Neuronal stem cell (in vitro differentiated cells): ENCODE measurements at regions not wholly inside any gene's neighbourhood (a gene's known extent, or its start where the extent isn't known, plus 50 kb on each side); places are given as distances from the start of the nearest gene placed in this dataset. TPM values are rescaled to one million over a fixed set of nuclear protein-coding genes. Genes with fewer than 3 reads are reported as not detected.

Source experiments
- DNase-seq: peaks from one replicate; pipeline ENCODE4 v3.0.0-alpha.2; 2013; ENCODE audit warnings: low spot score
- H2AFZ ChIP-seq: one replicate; pipeline ENCODE4 v1.6.1; 2013; ENCODE audit warnings: mild to moderate bottlenecking, low read length, inconsistent platforms
- H2AK5ac ChIP-seq: 2 replicates; pipeline ENCODE4 v1.6.1; 2013; ENCODE audit warnings: low read depth, mild to moderate bottlenecking, inconsistent platforms, low read length, moderate library complexity, mixed read lengths
- H2BK120ac ChIP-seq: 2 replicates; pipeline ENCODE4 v1.6.1; 2013; ENCODE audit warnings: low read depth, mild to moderate bottlenecking, inconsistent platforms, low read length, moderate library complexity, mixed read lengths
- H2BK12ac ChIP-seq: one replicate; pipeline ENCODE4 v1.6.1; 2013; ENCODE audit warnings: low read length, inconsistent platforms
- H2BK15ac ChIP-seq: 2 replicates; pipeline ENCODE4 v1.6.1; 2013; ENCODE audit warnings: mild to moderate bottlenecking, low read length, inconsistent platforms, mixed read lengths
- H2BK5ac ChIP-seq: one replicate; pipeline ENCODE4 v1.6.1; 2013; ENCODE audit warnings: inconsistent platforms, mild to moderate bottlenecking, low read length, moderate library complexity
- H3K14ac ChIP-seq: one replicate; pipeline ENCODE4 v1.6.1; 2013; ENCODE audit warnings: low read length, inconsistent platforms
- H3K18ac ChIP-seq: 2 replicates; pipeline ENCODE4 v1.6.1; 2013; ENCODE audit warnings: low read length, inconsistent platforms
- H3K23ac ChIP-seq: 2 replicates; pipeline ENCODE4 v1.6.1; 2013; ENCODE audit warnings: low read depth, mild to moderate bottlenecking, mixed read lengths, low read length, inconsistent platforms; ENCODE audit not compliant: poor library complexity
- H3K27ac ChIP-seq: replicated peaks from 3 replicates; pipeline ENCODE4 v1.5.1; 2013; ENCODE audit warnings: low read length, inconsistent platforms
- H3K27me3 ChIP-seq, 3 experiments: 2 replicates each; pipeline ENCODE4 v1.6.1; 2013; ENCODE audit warnings: low read length in 3 of 3, mild to moderate bottlenecking in 2 of 3, inconsistent platforms in 1 of 3, low read depth in 1 of 3, mixed read lengths in 1 of 3, moderate library complexity in 1 of 3; ENCODE audit not compliant: control insufficient read depth in 3 of 3, insufficient read depth in 3 of 3
- H3K36me3 ChIP-seq, 2 donors: replicated peaks in 1 of 2; 2 replicates each; pipeline ENCODE4 v1.6.1; 2013; ENCODE audit warnings: low read length in 2 of 2; ENCODE audit not compliant: control insufficient read depth in 2 of 2, insufficient read depth in 2 of 2
- H3K4ac ChIP-seq: 2 replicates; pipeline ENCODE4 v1.6.1; 2013; ENCODE audit warnings: inconsistent platforms, mild to moderate bottlenecking, low read length, moderate library complexity
- H3K4me1 ChIP-seq, 2 donors: 1 replicate in 1 of 2; 2 replicates in 1 of 2; pipeline ENCODE4 v1.6.1; 2013; ENCODE audit warnings: low read length in 2 of 2, low read depth in 1 of 2; ENCODE audit not compliant: control insufficient read depth in 2 of 2, insufficient read depth in 1 of 2
- H3K4me2 ChIP-seq: one replicate; pipeline ENCODE4 v1.6.1; 2013; ENCODE audit warnings: mild to moderate bottlenecking, low read length, inconsistent platforms; ENCODE audit not compliant: insufficient read depth, poor library complexity, severe bottlenecking
- H3K4me3 ChIP-seq, 2 donors: 2 replicates each; pipeline ENCODE4 v1.5.1; 2013; ENCODE audit warnings: low read length in 2 of 2, mild to moderate bottlenecking in 2 of 2, inconsistent platforms in 1 of 2, moderate library complexity in 1 of 2
- H3K79me1 ChIP-seq: one replicate; pipeline ENCODE4 v1.6.1; 2013; ENCODE audit warnings: low read depth, mild to moderate bottlenecking, inconsistent platforms, low read length, moderate library complexity
- H3K9ac ChIP-seq: one replicate; pipeline ENCODE4 v1.6.1; 2013; ENCODE audit warnings: mild to moderate bottlenecking, low read depth, low read length, inconsistent platforms; ENCODE audit not compliant: poor library complexity
- H3K9me3 ChIP-seq, 2 donors: replicated peaks in 1 of 2; 2 replicates each; pipeline versions ENCODE3 to v1.6.1; 2013; ENCODE audit warnings: low read length in 2 of 2, mild to moderate bottlenecking in 2 of 2, inconsistent platforms in 1 of 2, low read depth in 1 of 2, mixed read lengths in 1 of 2, moderate library complexity in 1 of 2; ENCODE audit not compliant: control insufficient read depth in 2 of 2, insufficient read depth in 1 of 2
- H4K8ac ChIP-seq: one replicate; pipeline ENCODE4 v1.6.1; 2013; ENCODE audit warnings: low read depth, mild to moderate bottlenecking, inconsistent platforms, low read length, moderate library complexity
- H4K91ac ChIP-seq: one replicate; pipeline ENCODE4 v1.6.1; 2013; ENCODE audit warnings: low read length, low read depth, mild to moderate bottlenecking, inconsistent platforms; ENCODE audit not compliant: poor library complexity
- WGBS, 2 donors: extraction: QIAGEN DNeasy Blood & Tissue Kit; methylation state at CpG; one replicate each; pipeline ENCODE4 v1.1.7; 2013; ENCODE audit warnings: missing lambda C conversion rate in 2 of 2, mixed read lengths in 1 of 2; ENCODE audit not compliant: insufficient read length in 2 of 2, insufficient replicate concordance in 1 of 2; ENCODE audit errors: extremely low coverage in 2 of 2; 5-methylcytosine and 5-hydroxymethylcytosine counted together
- small RNA-seq: library from polyadenylated mRNA; stranded (forward); fragments of <200 nt; extraction: miRNeasy Mini kit (QIAGEN cat#:217004); gene quantifications from one replicate; pipeline ENCODE3, GENCODE V24; 2013; ENCODE audit not compliant: insufficient read depth

DNA sequence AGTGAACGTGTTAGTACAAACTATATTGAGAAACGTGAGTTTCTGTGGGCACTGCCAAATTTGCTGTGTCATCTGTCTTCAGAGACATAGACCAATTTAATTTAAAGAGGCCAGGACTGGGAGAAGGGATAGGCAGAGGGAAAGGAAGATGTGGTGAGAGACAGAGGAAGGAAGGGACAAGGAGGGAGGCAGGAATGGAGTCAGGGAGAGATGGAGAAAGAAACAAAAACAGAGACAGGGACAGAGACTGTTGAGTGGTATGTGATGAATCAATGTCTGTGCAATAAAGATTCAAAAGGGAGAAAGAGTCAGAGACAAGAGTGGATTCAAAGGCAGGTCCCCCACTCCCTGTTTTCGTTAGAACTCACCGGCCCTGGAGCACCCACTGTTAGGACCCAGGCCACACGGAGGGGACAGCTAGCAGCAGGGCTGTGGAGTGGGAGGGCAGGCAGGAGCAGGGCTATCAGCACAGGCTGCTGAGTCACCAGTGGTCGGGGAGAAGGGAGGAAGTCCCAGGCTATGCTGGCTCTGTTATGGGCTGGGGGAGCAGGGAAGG is 51.6 kb upstream of the CHD6 start:
- H3K14ac ChIP-seq: no peak overlapping the region
- no peak overlapping the region for H4K8ac ChIP-seq
- H3K9ac ChIP-seq: no peak overlapping the region
- H2BK5ac ChIP-seq: no peak overlapping the region
- H3K4me3 ChIP-seq: no peak overlapping the region
- H3K79me1 ChIP-seq: no peaks in the 10 kb centered on the region
- H2BK15ac ChIP-seq: no peak overlapping the region
- H3K18ac ChIP-seq: peak overlapping the region; percentile 20
- H2BK12ac ChIP-seq: no peak overlapping the region
- peaks cover 0 to 1% of the 10 kb centered on the region in 2 donors for H3K4me1 ChIP-seq
- DNase-seq: no peak
- no peak overlapping the region for H2AK5ac ChIP-seq
- H2BK120ac ChIP-seq: no peak overlapping the region
- no peaks in the 10 kb centered on the region for H3K9me3 ChIP-seq
- H3K23ac ChIP-seq: peak overlapping the region; percentile 50
- H4K91ac ChIP-seq: no peak overlapping the region
- H3K27me3 ChIP-seq: peaks cover 0 to 16% (median 2%) of the 10 kb centered on the region in 3 experiments
- H2AFZ ChIP-seq: no peak overlapping the region
- H3K27ac ChIP-seq: no peak overlapping the region
- no CpG with 5 or more reads among the region's 6 CpGs for WGBS, 2 donors
- no peaks in the 10 kb centered on the region for H3K36me3 ChIP-seq
- H3K4ac ChIP-seq: no peak overlapping the region
- no peak overlapping the region for H3K4me2 ChIP-seq

DNA sequence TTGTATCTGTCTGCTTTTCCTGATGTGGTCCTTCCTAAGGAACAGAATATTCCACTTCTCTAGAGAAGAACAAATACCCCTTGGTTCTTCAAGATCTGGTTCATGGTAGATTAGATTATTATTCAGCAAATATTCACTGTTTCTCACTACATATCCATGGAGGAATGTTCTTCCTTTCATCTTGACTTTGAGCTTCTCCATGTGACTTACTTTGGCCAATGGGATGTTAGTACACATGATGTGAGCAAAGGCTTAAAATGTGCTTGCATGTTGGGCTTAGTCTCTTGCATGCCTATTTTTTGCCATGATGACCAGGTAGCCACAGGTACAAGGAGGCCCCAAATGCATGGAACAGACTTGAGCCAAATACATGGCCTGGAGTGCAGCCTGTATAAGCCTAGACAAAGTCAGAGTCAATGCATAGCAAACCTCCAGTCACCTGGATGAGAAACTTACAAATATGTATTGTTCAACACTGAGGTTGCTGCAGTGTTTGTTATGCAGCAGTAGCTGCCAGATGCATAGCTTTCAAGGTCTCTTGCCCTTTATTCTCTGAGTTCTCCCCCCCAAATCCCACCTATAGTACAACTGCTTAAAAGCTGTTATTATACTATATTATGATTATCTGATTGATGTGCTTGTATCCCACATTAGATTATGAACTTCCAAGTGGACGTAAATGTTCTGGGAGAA is 50.0 kb upstream of the CHD6 start:
- Histone ChIP-seq H3K36me3 (no peaks in the 10 kb centered on the region), H3K14ac (no peak overlapping the region), H3K27ac (no peak overlapping the region), H3K18ac (no peak overlapping the region), H3K4ac (no peak overlapping the region), H2AK5ac (no peak overlapping the region), H3K79me1 (no peaks in the 10 kb centered on the region), H3K9ac (no peak overlapping the region), H3K4me2 (no peak overlapping the region), H2AFZ (no peak overlapping the region), H4K8ac (no peak overlapping the region), H4K91ac (no peak overlapping the region), H2BK5ac (no peak overlapping the region), H3K27me3 (peaks cover 0 to 16% (median 2%) of the 10 kb centered on the region in 3 experiments), H2BK12ac (no peak overlapping the region), H3K4me1 (peaks cover 0 to 1% of the 10 kb centered on the region in 2 donors), H3K23ac (no peak overlapping the region), H3K9me3 (no peaks in the 10 kb centered on the region), H3K4me3 (no peak overlapping the region), H2BK15ac (no peak overlapping the region), H2BK120ac (no peak overlapping the region)
- no CpG with 5 or more reads among the region's 1 CpG for WGBS, 2 donors
- DNase-seq: no peak

Small RNA genes in the stretch of these regions (small RNA-seq; reads per million reads assigned to genes)
- gene RF00568 (not detected), gene RNU6-1018P (not detected)
